Hindlimb muscle (tissue), 1 donor: ENCODE measurements at regions not wholly inside any gene's neighbourhood (a gene's known extent, or its start where the extent isn't known, plus 50 kb on each side); places are given as distances from the start of the nearest gene placed in this dataset.
"Not testable (repeated sequence)": the region's sequence is repeated elsewhere in the genome, so short reads cannot be mapped to it uniquely, and the experiment has no call there.

Source experiments
- DNase-seq: peaks from one replicate; pipeline ENCODE4 v3.0.0-alpha.2; 2013

- no peak for DNase-seq
These were observed 50.3 kb upstream of the OSBPL11 start for GRCh38 chr3:125645616-125646015.

GRCh38 chr3:125646581-125646980 is 51.3 kb upstream of the OSBPL11 start:
- no peak for DNase-seq

- DNase-seq: no peak
These were observed 52.2 kb upstream of the OSBPL11 start for GRCh38 chr3:125647318-125648014.

GRCh38 chr3:125651244-125651643 is 55.9 kb upstream of the OSBPL11 start:
- no peak for DNase-seq

GRCh38 chr3:125652349-125652748 is 57.1 kb upstream of the OSBPL11 start:
- no peak for DNase-seq

- no peak for DNase-seq
These were observed 59.2 kb upstream of the OSBPL11 start for GRCh38 chr3:125654526-125654925.

GRCh38 chr3:125662675-125663074 is 67.4 kb upstream of the OSBPL11 start:
- DNase-seq: no peak

GRCh38 chr3:125670352-125670751 is 75.1 kb upstream of the OSBPL11 start:
- DNase-seq: no peak

GRCh38 chr3:125670945-125671344 is 75.6 kb upstream of the OSBPL11 start:
- no peak for DNase-seq

- DNase-seq: no peak
These were observed 76.4 kb upstream of the OSBPL11 start for GRCh38 chr3:125671461-125672243.

- DNase-seq: no peak
These were observed 80.5 kb upstream of the OSBPL11 start for GRCh38 chr3:125675791-125676190.

GRCh38 chr3:125679258-125679657 is 84.0 kb upstream of the OSBPL11 start:
- DNase-seq: no peak

GRCh38 chr3:125681146-125681545 is 85.8 kb upstream of the OSBPL11 start:
- no peak for DNase-seq

GRCh38 chr3:125681906-125682305 is 86.6 kb upstream of the OSBPL11 start:
- DNase-seq: not testable (repeated sequence)

- not testable (repeated sequence) for DNase-seq
These were observed 87.3 kb upstream of the OSBPL11 start for GRCh38 chr3:125682610-125683009.

GRCh38 chr3:125683067-125683829 is 88.0 kb upstream of the OSBPL11 start:
- no peak for DNase-seq

- DNase-seq: no peak
These were observed 88.9 kb upstream of the OSBPL11 start for GRCh38 chr3:125684199-125684598.

- not testable (repeated sequence) for DNase-seq
These were observed 90.4 kb upstream of the OSBPL11 start for GRCh38 chr3:125685741-125686140.

- no peak for DNase-seq
These were observed 97.1 kb upstream of the OSBPL11 start for GRCh38 chr3:125692361-125692760.

GRCh38 chr3:125693887-125694286 is 98.6 kb upstream of the OSBPL11 start:
- no peak for DNase-seq

- no peak for DNase-seq
These were observed 99.5 kb upstream of the OSBPL11 start for GRCh38 chr3:125694761-125695294.

- DNase-seq: no peak
These were observed 100.4 kb upstream of the OSBPL11 start for GRCh38 chr3:125695688-125696087.

- not testable (repeated sequence) for DNase-seq
These were observed 101.8 kb upstream of the OSBPL11 start for GRCh38 chr3:125697126-125697525.
